Pancreas (tissue), 10 donors: ENCODE measurements at regions not wholly inside any gene's neighbourhood (a gene's known extent, or its start where the extent isn't known, plus 50 kb on each side); places are given as distances from the start of the nearest gene placed in this dataset.

Source experiments
- ATAC-seq, 4 donors: fragments of 200-7000 bp; cut with Tn5 transposase; one replicate each; pipeline versions ENCODE4 v1.8.0 to v1.9.1; 2020; ENCODE audit warnings: mild to moderate bottlenecking in 4 of 4, moderate library complexity in 4 of 4
- DNase-seq, 6 donors: peaks; one replicate each; pipeline ENCODE4 v3.0.0-alpha.2; 2020
- FAIRE-seq: peaks from 2 replicates; lab custom pipeline; 2012; peaks lifted over from hg19 to GRCh38; lab: Jason Lieb, UNC
- H3K27ac ChIP-seq, 4 donors: fragments of 200-600 bp; sonication (generic); 1 replicate in 3 of 4; 2 replicates in 1 of 4; pipeline versions ENCODE4 v1.5.0 to v1.8.0; 2020
- H3K27me3 ChIP-seq, 4 donors: fragments of 200-600 bp; one replicate each; pipeline ENCODE4 v1.8.0; 2021
- H3K36me3 ChIP-seq, 3 donors: fragments of 200-600 bp; sonication (generic) in 1 of 3; one replicate each; pipeline versions ENCODE4 v1.5.0 to v1.8.0; 2020 to 2021
- H3K4me1 ChIP-seq, 3 donors: fragments of 200-600 bp; one replicate each; pipeline ENCODE4 v1.8.0; 2021
- H3K4me3 ChIP-seq, 4 donors: fragments of 200-600 bp; sonication (generic) in 2 of 4; one replicate each; pipeline versions ENCODE4 v1.5.0 to v1.8.0; 2020 to 2021
- H3K9me3 ChIP-seq, 4 donors: fragments of 200-600 bp; one replicate each; pipeline ENCODE4 v1.8.0; 2021
- WGBS, 2 donors: extraction: QIAGEN DNeasy Blood & Tissue Kit; methylation state at CpG; one replicate each; pipeline ENCODE4 v1.1.7; 2013; 5-methylcytosine and 5-hydroxymethylcytosine counted together
- intact Hi-C, 3 donors: fragments of 100-400 bp; cut with DNase I; formaldehyde crosslinking; loops; one replicate each; pipeline versions ENCODE4 v1.11.1 to v1.14.2; 2022
- TF ChIP-seq, protein P1 (sequence below), 4 donors: fragments of 200-600 bp; sonication (generic) in 3 of 4; IDR thresholded peaks; one replicate each; pipeline versions ENCODE4 v1.5.0 to v1.8.0; 2021; ENCODE audit warnings: antibody characterized with exemption in 4 of 4
- donor health status: healthy with polysubstance abuse.
- donor health status: DM: no; HTN: no; CAD: no; lungs with moderate emphysema.
- donor health status: DM: no; HTN: no; CAD: no.
- donor health status: control.
- donor health status: control.
- donor health status: Bipolar disorder and iron deficiency.
- donor health status: DM: yes; HTN: yes; CAD: no.
- donor health status: DM: no; HTN: no; CAD: no.
- donor health status: DM: no; HTN: no; CAD: no.
- donor health status: DM: yes; HTN: yes; CAD: no.

DNA sequence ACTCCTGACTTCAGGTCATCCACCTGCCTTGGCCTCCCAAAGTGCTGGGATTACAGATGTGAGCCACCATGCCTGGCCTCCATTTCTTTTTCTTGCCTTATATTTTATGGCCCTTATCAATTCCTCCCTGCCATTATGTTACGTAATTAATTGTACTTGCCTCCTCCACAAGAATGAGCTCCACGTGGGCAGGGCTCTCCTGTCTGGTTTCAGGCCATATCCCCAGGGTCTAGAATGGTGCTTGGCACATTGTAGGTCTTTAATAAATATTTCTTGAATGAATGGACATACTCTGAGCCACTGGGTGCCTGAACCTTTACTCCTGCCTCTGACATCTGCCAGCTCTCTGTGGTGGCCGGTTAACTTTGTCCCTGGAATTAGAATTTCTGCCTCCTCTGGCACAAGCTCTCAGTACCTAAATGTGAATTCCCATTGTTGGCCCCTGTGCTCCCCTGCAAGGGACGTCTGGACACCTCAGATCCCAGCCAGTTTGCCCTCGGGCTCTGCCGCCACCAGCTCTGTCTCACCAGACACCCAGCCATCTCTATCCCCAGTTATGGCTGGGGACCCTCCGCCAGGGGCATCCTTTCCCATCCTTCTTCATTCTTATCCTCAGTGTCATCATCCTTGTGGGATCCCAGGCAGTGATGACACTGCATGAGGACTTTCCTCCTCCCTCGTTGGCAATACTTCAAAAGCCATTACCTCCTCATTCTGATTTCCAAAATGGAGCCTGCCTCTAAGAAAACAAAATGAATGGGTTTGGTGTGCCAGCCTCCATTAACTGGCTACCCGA, 165.6 kb upstream of the SMAD3 start:
- no peaks in the 10 kb centered on the region for H3K27me3 ChIP-seq
- no peak for ATAC-seq
- DNase-seq: no peak
- TF ChIP-seq, protein P1, sequence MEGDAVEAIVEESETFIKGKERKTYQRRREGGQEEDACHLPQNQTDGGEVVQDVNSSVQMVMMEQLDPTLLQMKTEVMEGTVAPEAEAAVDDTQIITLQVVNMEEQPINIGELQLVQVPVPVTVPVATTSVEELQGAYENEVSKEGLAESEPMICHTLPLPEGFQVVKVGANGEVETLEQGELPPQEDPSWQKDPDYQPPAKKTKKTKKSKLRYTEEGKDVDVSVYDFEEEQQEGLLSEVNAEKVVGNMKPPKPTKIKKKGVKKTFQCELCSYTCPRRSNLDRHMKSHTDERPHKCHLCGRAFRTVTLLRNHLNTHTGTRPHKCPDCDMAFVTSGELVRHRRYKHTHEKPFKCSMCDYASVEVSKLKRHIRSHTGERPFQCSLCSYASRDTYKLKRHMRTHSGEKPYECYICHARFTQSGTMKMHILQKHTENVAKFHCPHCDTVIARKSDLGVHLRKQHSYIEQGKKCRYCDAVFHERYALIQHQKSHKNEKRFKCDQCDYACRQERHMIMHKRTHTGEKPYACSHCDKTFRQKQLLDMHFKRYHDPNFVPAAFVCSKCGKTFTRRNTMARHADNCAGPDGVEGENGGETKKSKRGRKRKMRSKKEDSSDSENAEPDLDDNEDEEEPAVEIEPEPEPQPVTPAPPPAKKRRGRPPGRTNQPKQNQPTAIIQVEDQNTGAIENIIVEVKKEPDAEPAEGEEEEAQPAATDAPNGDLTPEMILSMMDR (IDR thresholded peaks at IDR 0.05): no peak
- intact Hi-C loops: no loop called here
- no peaks in the 10 kb centered on the region for H3K9me3 ChIP-seq
- no peak overlapping the region for H3K27ac ChIP-seq
- 88 to 90% methylated on average over 9 of the region's 9 CpGs for WGBS, 2 donors
- H3K4me1 ChIP-seq: peaks cover 0 to 6% (median 0%) of the 10 kb centered on the region in 3 donors
- no peak overlapping the region for H3K4me3 ChIP-seq
- no peaks in the 10 kb centered on the region for H3K36me3 ChIP-seq
- no peak for FAIRE-seq

DNA sequence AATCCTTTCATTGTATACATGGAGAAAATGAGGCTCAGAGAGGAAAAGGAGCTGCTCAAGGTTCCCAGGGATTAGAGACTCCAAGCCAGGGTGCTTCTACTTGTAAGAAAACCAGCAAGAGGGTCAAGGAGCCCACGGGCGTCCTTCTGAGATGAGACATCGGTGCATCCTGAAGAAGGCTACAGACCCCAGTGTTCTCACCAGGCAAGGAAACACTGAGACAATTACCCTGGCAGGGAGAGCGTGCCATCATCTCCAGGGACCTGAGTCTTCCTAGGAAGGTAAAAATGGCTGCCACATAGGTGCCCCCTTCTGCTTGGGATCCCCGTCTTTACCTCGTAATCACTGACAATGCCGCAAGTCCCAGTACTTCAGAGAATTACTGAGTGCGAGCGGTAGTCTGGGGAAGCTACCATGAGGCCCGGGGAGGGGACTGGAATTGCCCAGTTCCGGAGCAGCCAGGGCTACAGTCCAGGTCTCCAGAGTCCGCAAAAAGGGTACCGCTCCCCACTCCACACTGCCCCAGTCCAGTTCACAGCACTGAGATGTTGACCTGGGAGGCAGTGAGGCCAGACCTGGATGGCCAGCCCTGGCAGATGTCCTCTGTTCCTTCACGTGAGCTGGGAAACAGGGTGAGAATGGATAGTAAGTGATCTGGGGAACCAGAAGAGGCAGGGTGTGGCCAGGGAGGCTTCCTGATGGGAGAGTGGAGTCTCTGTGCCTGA, 164.7 kb upstream of the SMAD3 start:
- no peaks in the 10 kb centered on the region for H3K36me3 ChIP-seq
- WGBS, 2 donors: 82 to 91% methylated on average over 14 of the region's 14 CpGs
- FAIRE-seq: no peak

DNA sequence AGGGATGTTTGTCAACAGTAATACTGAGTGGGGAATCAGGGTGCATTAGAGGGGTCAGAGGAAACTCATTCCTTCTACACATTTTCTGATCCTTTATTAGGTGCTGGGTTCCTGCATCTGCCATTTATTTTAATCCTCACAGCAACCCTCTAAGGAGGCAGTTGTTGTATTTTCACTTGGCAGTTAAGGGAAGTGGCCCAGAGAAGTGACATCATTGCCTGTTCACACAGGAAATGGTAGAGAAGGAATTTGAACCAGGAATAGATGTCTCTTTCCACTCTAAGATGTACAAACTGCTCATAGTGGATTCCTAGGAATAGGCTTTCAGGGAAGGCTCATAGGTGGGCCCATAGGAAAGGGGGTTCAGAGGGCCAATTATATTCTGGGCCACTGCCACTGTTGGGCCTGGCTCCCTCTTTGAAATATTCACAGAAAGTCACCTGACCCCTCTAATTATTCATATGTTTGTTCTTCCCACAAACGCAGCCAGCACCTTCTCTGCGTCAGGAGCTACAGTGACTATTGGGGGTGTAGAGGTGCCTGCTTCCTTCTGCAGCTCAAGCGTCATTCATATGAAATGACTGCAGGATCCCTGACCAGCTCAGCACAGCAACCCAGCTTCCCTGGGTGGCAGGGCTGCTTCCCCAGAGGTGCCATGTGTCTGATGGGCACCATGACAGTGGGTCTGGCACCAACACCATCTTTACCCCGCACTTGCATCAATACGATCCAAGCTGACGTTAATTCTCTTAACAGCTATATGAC, 163.9 kb upstream of the SMAD3 start:
- Histone ChIP-seq H3K9me3 (no peaks in the 10 kb centered on the region), H3K4me1 (peaks cover 0 to 4% (median 0%) of the 10 kb centered on the region in 3 donors), H3K27me3 (no peaks in the 10 kb centered on the region), H3K4me3 (no peak overlapping the region), H3K36me3 (no peaks in the 10 kb centered on the region), H3K27ac (no peak overlapping the region)
- intact Hi-C loops: no loop called here
- 81 to 84% methylated on average over 6 of the region's 6 CpGs for WGBS, 2 donors
- FAIRE-seq (no peak), ATAC-seq (peak in 1 of 4 donors; percentile 14), DNase-seq (no peak)
- TF ChIP-seq, protein P1 (IDR thresholded peaks at IDR 0.05): no peak

More for the DNA sequence above, 164.7 kb upstream of the SMAD3 start:
- Histone ChIP-seq H3K4me3 (no peak overlapping the region), H3K9me3 (no peaks in the 10 kb centered on the region), H3K27me3 (no peaks in the 10 kb centered on the region), H3K4me1 (peaks cover 0 to 6% (median 0%) of the 10 kb centered on the region in 3 donors), H3K27ac (no peak overlapping the region)
- TF ChIP-seq, protein P1 (IDR thresholded peaks at IDR 0.05): no peak
- DNase-seq: no peak
- intact Hi-C loops: no loop called here
- ATAC-seq: no peak

DNA sequence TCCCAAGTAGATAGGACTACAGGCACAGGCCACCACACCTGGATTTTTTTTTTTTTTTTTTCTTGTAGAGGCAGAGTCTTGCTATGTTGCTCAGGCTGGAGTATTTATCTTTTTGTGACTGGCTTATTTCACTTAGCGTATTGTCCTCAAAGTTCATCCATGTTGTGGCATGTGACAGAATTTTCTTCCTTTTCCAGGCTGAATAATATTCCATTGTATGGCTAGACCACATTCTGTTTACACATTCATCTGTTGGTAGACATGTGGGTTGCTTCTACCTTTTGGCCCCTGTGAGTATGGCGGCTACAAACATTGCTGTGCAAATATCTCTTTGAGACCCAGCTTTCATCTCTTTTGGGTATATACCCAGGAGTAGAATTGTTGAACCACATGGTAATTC, 160.2 kb upstream of the SMAD3 start:
- H3K27me3 ChIP-seq: no peaks in the 10 kb centered on the region
- H3K27ac ChIP-seq: no peak overlapping the region
- TF ChIP-seq, protein P1 (IDR thresholded peaks at IDR 0.05): no peak
- intact Hi-C loops: no loop called here
- no peaks in the 10 kb centered on the region for H3K9me3 ChIP-seq
- DNase-seq (no peak), FAIRE-seq (no peak), ATAC-seq (no peak)
- no peaks in the 10 kb centered on the region for H3K4me1 ChIP-seq
- no peaks in the 10 kb centered on the region for H3K36me3 ChIP-seq
- H3K4me3 ChIP-seq: no peak overlapping the region
- 96% methylated on average over 2 of the region's 2 CpGs for WGBS, 2 donors
